ACHN (cell line): ENCODE measurements at regions not wholly inside any gene's neighbourhood (a gene's known extent, or its start where the extent isn't known, plus 50 kb on each side); places are given as distances from the start of the nearest gene placed in this dataset.
"Not testable (repeated sequence)": the region's sequence is repeated elsewhere in the genome, so short reads cannot be mapped to it uniquely, and the experiment has no call there.

Experiments used
- DNase-seq: peaks from one replicate; pipeline ENCODE4 v3.0.0-alpha.2; 2015
- in situ Hi-C: cut with HindIII; loops from 2 replicates; pipeline ENCODE4 v1.10.0; 2017; ENCODE audit warnings: low sequenced_read_pairs, low pct_ligation_motif_present, low pct_unique_long_range_greater_than_20kb

DNA sequence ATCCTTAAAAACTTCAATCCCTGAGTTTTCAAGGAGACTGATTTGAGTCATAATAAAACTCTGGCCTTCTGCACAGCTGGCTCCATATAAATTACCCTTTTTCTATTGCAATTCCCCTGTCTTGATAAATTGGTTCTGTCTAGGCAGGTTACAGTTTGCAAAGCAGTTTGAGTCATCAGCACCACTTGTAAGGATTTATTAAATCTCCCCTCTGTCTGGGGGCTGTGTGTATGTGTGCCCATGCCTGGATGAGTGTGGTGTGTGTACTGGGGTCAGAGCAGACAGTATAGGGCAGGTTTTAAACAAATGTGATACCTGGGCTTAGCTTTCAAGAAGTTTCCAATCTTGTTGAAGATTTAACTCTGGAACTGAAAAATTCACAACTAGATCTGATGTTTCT is 228.6 kb downstream of the FNDC1 start:
- in situ Hi-C loops = no loop called here
- DNase-seq = no peak

DNA sequence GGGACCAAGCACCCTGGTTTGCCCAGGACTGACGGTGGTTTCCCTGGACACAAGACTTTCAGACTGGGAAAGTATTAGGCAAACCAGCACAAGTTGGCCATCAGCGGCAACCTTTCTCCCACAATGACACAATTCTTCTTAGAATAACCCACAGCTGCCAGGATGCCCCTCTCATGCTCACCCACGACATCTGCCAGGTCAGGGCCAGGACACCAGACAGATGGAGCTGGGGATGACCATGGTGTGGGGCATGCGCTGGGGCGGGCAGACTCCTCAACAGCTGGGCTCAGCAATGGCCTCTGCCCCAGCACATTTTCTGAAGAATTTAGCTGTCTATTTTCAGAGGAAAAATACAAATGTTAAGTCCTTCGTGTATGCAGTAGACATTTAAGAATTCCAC is 226.4 kb downstream of the FNDC1 start:
- no peak for DNase-seq
- in situ Hi-C loops = no loop called here

DNA sequence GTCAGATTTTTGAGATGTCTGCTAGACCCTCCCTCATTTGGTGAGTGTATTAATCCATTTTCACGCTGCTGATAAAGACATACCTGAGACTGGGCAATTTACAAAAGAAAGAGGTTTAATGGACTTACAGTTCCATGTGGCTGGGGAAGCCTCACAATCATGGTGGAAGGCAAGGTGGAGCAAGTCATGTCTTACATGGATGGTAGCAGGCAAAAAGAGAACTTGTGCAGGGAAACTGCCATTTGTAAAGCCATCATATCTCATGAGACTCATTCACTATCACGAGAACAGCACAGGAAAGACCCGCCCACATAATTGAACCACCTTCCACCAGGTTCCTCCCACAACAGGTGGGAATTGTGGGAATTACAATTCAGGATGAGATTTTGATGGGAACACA is 223.5 kb downstream of the FNDC1 start:
- in situ Hi-C loops, DNase-seq: not testable (repeated sequence)

DNA sequence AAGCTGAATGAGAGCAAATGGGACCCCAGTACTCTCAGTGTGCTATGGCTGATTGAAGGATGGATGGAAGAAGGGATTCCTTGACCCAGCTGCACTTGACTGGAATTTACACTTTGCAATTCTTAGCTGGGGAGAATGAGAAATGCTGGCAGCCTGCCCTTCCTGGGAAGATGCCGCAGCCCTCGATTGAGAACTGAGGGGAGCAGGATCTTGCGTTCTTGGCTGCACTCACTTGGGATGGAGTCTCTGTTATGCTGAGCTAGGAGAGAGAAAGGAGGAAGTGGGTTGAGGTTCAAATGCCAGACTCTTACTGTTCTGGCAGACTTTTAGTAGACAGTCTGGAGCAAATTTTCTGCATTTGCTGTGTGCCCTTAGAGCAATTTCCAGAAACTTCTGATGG is 221.2 kb downstream of the FNDC1 start:
- in situ Hi-C loops = no loop called here
- DNase-seq = no peak

DNA sequence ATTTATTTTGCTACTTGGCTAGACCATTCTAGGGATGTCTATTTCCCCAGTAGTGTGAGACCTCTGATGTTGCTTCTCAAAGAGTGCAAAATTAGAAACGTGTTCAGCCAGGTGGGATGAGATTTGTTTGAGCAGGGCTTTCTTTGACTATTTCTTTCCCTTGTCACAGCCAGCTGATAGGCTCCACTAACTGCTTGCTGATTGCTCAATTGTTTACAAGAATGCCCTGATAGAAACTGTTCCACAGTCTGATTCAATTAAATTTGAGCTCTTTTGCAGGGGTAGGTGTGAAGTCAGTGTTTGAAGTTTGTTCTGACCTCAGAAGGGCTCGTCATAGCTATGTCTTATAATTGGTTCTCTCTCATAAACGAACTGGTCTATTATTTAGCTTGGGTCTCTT is 220.5 kb downstream of the FNDC1 start:
- in situ Hi-C loops = no loop called here

DNA sequence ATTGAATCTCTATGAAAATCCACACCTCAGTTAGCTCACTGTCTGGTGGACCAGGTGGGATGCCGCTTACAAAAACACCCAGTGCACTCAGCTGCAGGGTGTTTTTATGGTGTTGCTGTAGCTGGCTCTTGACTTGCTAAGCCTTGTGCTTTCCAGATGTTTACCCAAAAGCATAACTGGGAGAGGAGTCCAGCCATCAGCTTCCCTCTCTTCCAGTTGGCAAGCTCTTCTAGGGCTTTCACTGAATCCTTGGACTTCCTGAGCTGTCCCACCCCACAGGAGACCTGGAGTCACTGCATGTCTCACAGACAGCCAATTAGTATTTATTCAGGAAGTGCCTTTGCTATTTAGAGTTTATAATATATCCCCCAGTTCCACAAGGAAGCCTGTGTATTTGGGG is 210.9 kb downstream of the FNDC1 start:
- in situ Hi-C loops = no loop called here
- no peak for DNase-seq

More for the DNA sequence above, 220.5 kb downstream of the FNDC1 start:
- DNase-seq = no peak

DNA sequence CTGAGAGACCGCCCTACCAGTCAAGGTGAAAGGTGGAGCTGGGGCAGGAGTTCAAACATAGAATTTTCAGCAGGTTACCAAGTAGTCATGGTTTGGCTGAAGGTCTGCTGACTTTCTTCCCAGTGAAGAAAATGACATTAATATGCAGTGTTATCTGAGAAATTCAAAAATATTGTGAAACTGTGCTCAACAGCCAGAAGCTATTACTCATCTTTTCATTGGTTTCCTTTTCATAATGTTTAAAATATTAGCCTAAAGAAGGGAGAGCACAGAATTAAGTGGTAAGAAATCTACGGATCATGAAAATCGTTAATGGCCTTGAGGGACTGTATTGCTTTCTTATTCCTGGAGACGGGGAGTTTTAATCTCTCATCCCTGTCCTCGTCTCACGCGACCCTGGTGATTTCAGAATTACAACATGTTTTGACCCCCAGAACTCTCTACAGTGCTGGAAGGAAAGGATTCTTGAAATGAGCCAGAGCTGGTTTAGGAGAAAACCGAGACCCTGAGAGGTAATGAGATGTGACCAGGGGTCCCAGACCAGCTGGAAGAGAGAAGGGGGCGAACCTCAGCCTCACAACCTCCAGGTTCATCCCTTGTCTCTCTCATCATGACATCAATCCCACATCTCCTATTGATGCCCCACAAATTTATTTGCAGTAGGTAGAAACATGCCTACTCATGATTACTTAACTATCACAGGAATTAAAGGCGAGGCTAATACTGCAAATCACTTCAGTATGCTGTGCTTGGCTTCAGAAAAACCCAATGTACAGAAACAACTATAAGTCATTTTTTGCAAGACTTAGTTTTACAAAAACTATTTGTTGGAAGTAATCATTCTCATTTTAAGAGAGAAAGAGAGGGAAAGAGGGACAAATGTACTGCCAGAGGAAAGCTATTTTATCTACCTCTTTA is 209.5 kb downstream of the FNDC1 start:
- no peak for DNase-seq
- in situ Hi-C loops = no loop called here

DNA sequence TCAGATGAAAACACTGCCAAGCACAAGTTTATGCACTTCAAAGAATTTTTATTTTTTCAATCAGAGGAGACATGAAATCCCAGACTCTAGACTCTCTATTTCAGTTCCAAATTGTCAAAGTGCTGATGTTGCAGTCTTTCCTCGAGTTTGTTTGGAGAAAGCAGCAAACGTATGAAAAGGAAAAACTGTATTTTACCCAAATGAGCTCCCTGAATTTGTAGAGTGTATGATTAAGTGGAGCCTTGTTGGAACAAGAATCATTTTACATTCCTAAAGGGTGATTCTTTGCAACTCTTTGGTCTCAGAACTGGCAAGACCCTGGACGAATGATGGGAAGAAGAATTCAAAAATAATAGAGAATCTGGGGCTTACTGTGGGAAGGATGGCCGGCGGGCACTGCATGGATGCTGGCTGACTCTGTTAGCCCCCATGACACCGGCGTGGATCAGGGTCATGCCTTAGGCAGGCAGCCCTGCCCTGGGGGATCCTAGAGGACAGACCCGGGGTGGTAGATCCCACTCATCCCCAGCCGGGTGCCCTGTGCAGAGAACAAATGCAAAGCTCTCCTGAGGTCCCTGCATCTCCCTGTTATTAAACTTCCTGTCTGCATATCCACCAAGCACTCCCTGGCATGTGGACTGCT is 207.4 kb downstream of the FNDC1 start:
- DNase-seq = no peak
- in situ Hi-C loops = no loop called here

DNA sequence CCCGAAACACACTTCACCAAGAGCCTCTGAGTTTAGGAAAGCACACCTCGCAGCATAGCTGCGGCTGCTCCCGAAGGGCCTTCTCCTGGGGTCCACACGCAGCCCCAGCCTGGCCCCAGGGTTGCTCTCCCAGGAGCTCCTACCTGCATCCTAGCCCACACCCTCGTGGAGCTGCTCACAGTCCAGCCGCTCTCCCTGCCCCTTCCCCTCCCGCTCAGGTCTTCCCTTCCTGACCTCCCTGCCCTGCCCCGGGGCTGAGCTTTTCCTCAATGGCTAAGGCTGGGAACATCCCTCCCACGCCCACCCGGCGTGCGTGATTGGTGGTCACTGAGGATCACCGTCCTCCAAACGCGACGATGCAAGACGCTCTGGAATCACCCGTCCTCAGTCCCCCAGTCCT is 205.8 kb downstream of the FNDC1 start:
- no peak for DNase-seq
- in situ Hi-C loops = no loop called here

DNA sequence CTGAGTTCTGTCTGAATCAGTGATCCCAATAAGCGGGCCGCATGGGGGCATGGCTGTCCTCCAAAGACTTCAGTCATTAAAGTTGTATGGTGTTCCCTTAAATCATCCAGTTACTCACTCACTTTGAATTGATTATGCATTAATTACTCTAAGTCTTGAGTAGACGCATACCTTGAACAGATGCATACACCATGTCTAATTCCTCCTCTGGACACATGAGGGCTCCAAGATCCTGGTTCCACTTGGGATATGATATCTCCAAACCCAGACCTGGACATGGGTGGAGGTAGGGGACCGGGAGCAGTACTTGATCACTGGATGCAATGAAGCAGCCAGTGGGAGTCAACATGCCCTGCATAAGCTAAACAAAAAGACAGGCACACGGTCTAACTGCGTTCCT is 204.5 kb downstream of the FNDC1 start:
- no peak for DNase-seq
- in situ Hi-C loops = no loop called here

DNA sequence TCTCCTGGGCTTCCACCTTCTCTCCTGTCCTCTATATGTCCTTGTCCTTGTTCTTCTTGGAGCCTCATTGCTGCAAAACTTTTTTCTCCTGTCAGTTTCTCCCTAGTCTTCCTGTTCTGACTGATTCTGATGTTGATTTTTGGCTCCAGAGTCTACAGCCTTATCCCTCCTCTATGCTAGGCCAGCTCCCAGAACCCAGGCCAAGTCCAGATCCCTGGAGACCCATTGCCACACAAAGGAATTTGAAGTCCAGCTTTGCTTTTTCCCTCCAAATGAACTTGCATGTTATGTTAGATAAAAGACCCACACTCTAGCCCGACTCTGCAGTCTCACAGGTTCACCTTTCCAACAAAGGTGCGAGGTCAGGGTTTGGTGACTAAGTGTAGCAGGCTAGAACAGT is 203.1 kb downstream of the FNDC1 start:
- DNase-seq = no peak
- in situ Hi-C loops = no loop called here

DNA sequence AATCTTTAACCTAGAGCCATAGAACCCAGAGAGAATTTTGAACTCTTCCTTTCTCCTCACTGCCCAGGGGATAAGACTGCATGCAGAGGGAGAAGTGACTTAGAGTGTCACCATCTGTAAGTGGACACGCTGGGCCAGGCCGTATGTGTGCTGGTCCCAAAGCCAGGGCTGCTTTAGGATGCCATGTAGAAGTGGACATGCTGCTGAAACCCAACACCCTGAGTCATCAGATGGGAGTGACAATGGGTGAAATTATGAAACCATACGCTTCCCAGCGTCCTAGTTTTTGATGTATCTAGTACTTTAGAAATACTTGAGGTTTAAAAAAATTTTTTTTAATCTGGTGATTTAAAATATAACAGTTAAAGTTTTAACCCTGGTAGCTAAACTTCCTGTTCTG is 191.1 kb downstream of the FNDC1 start:
- DNase-seq = no peak
- in situ Hi-C loops = no loop called here

DNA sequence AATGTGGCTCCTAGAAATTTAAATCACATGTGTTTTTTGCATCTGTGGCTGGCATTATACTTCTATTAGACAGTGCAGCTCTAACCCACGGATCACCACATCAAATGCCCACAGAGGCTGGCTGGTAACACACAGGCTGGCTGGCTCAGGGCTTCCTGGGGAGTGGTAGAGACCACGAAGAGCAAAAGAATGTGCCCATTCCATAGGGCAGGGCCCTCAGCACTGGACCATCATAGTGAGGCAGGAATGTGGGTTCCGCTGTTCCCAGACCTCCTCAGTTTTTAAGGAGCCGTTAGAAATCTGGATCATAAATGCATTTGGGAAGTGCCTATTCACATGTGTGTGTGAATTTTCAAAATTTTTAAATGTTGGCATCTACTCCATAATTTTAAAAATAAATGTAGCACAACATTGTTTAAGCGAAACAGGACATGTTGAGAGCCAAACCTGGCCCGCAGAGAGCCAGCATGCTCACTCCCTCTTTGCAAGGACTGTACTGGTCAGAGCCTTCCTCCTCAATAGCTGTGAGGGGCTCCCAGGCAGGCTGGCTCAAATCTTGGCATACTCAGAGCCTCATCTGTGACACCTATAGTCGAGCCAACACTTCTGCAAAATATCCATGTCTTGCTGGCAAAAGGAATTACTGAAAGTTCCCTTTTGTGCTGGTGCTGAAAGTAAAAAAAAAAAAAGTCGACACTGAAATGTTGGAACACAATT is 190.5 kb downstream of the FNDC1 start:
- in situ Hi-C loops = no loop called here
- DNase-seq = no peak

DNA sequence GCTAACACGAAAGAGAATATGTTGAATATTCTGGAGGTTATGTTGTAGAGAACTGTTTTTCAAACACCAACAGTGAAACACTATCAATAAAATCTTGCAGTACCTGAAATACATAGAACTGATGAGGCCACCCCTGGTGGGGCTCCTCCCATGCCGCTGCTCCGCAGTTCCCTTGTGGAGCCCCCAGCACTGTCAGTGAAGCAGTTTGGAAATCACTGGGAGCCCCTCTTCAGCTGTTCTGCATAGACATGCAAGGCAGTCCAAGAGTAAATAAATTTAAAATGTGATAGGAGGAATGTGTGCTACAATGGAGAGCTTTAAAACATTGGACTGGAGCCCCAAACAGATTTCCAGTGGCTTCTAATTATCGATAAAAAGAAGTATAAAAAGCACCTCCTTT is 189.4 kb downstream of the FNDC1 start:
- no peak for DNase-seq
- in situ Hi-C loops = no loop called here

DNA sequence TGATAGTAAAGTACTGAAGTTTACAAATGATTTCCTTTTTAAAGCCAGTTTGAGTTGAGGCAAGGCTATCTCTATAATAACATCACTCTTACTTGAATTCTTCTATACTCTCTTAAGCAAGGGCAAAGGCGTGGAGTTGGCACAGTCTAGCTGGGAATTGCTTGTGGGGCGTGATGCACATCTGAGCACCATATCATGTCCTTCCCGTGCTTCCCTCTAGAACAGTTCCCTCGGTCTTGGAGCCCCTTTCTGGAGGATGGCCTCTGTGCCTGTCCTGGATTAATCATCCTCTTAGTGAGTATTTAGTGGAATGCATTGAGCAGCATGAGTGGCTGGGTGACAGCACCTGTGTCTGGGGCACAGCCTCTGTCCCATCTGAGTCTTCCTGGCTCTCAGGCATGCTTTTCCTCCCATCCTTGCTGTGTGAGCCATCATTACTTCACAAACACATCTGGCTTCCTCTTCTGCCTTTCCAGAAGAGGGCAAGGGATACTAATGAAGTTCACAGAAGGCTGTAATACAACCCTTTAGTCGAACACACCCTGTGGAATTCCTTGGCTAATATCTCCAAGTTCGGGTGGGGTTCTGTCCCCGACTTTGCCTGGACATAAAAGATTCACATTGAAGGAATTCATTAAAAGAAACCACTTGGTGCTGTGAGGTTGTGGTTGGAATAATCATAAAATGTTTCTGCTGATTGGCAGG is 188.2 kb downstream of the FNDC1 start:
- no peak for DNase-seq
- in situ Hi-C loops = no loop called here

DNA sequence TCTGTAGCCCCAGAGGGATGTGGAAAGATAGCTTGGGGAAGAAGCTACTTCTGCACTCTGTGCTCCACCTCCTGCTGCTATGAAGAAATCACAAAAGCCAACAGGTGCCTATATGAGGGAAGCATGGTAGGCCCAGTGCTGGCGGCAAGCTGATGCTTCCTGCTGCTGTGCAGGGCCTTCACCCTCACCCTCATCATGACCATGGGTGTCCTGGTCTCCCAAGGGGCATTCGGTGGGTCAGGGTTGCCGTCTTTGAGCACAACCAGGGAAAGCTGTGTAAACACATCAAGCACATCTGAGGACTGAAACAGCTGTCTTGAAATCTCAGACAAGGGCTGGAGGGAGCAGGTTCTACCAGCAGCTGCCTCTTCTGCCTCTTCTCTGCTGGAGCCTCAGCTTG is 184.0 kb downstream of the FNDC1 start:
- no peak for DNase-seq
- in situ Hi-C loops = no loop called here

DNA sequence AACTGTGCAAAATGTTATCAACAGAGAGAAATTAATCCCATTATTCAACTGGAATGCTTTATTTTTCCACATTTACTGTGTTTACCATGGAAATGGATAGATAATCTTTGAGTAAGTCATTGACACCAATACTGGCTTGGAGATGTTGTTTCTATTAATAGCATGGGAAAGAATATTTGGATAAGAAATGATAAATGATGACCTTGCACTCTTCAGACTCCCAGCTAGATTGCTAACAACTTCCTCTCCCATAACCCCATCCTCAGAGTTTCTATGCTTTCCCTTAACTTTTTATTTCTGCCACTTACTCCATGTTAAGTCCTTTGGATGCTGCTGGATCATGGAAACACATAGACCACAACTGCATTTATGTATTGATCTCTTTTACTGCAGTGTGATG is 182.5 kb downstream of the FNDC1 start:
- no peak for DNase-seq
- in situ Hi-C loops = no loop called here

DNA sequence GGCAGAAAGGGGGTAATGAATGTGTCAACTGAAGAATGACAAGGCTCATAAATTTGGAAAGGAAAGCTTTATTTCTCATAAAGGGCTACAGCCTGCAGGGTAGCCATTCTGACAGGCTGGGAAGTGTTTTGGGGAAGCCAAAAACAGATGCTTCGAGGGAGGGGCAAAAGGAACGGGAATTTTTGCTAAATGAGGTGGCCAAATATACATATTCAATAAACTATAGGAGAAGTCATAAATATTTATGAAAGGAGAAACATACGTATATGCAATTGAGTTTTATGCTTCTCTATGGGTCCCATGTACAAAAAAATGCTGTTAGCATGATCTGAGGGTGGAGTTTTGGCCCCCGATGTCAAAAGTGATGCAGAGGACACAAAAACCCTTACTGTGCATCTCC is 180.7 kb downstream of the FNDC1 start:
- in situ Hi-C loops = no loop called here
- no peak for DNase-seq

DNA sequence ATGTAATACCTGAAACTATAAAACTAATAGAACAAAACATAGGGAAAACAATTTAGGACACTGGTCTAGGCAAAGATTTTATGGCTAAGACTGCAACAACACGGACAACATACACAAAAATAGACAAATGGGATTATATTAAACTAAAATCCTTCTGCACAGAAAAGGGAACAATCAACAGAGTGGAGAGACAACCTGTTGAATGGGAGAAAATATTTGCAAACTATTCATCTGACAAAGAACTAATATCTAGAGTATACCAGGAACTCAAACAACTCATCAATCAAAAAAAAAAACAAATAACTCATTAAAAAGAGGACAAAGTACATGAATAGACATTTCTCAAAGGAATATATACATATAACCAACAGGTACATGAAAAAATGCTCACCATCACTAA is 174.5 kb downstream of the FNDC1 start:
- in situ Hi-C loops = no loop called here
- DNase-seq = no peak
